Neural progenitor cell (in vitro differentiated cells): ENCODE measurements at regions not wholly inside any gene's neighbourhood (a gene's known extent, or its start where the extent isn't known, plus 50 kb on each side); places are given as distances from the start of the nearest gene placed in this dataset.

Source experiments
- CTCF ChIP-seq: fragments of 200-600 bp; sonication (generic); IDR thresholded peaks from 2 replicates; pipeline ENCODE4 v1.5.1; 2017; ENCODE audit warnings: antibody characterized with exemption, mild to moderate bottlenecking
- EZH2 ChIP-seq: fragments of 200-600 bp; sonication (generic); IDR thresholded peaks from 2 replicates; pipeline ENCODE4 v1.6.1; 2017; ENCODE audit warnings: antibody characterized with exemption, mild to moderate bottlenecking, moderate library complexity

- TF ChIP-seq CTCF (no peak), EZH2 (no peak)
These were observed 151.3 kb downstream of the BACH1 start for GRCh38 chr21:29450058-29450457.
